A673 (cell line): ENCODE measurements at regions not wholly inside any gene's neighbourhood (a gene's known extent, or its start where the extent isn't known, plus 50 kb on each side); places are given as distances from the start of the nearest gene placed in this dataset.

ENCODE experiments used
- CTCF ChIP-seq: fragments of 300-800, 200-600 bp; sonication (generic); conservative IDR thresholded peaks from 2 replicates; pipeline ENCODE4 v1.5.1; 2017; ENCODE audit warnings: low read depth, mild to moderate bottlenecking, antibody characterized with exemption, low read length, moderate library complexity, mixed read lengths
- EZH2 ChIP-seq: fragments of 200-600 bp; sonication (generic); IDR thresholded peaks from 2 replicates; pipeline ENCODE4 v1.6.1; 2017; ENCODE audit warnings: borderline replicate concordance, low read depth, mild to moderate bottlenecking, mixed read lengths, antibody characterized with exemption, low read length; ENCODE audit not compliant: poor library complexity, severe bottlenecking

GRCh38 chr10:10612151-10612550, 405.5 kb upstream of the CELF2 start:
- no peak for TF ChIP-seq EZH2
- TF ChIP-seq CTCF, result no peak
